Fibroblast of the conjunctiva (primary cell): ENCODE measurements at regions not wholly inside any gene's neighbourhood (a gene's known extent, or its start where the extent isn't known, plus 50 kb on each side); places are given as distances from the start of the nearest gene placed in this dataset.
A peak's percentile ranks its signal among the peaks of the same experiment; 100 is the strongest.

Experiments used
- DNase-seq: peaks from one replicate; pipeline ENCODE4 v3.0.0-alpha.2; 2010; ENCODE audit warnings: low read depth

DNA sequence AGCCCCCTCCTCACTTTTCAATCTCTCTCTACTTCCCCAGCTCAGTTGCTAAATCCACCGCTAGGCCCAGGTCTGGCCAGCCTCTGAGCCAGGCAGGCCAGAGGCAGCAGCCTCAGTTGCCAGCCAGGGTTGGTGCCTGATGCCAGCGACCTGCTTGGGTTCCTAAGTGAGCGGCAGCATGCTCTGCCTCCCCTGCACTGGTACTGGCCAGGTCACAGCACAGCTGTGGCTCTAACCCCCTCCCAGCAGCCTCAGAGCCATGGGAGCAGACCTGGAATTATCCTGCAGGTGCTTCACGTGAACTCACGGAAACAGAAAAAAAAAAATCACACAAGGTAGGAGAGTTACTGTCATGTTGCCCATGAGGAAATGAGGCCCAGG is 82.5 kb upstream of the ATF3 start:
- no peak for DNase-seq

DNA sequence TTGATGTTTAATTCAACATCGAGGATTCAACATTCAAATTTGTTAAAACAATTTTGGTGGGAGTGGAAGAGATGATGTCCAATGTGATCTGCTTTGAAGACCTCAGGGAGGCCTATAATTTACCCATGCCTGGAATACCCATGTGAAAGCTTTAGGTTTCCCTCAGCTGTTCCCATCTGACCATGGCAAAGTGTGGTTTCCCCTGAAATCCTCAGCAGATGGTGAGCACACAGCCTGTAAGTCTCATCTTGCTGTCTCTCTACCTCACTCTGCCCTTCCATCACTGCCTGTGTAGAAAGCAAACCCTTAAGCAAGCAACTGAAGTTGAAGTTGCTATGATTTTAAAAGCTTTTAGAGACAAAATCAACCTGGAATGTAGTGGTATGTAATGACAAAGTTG is 80.1 kb upstream of the ATF3 start:
- no peak for DNase-seq

DNA sequence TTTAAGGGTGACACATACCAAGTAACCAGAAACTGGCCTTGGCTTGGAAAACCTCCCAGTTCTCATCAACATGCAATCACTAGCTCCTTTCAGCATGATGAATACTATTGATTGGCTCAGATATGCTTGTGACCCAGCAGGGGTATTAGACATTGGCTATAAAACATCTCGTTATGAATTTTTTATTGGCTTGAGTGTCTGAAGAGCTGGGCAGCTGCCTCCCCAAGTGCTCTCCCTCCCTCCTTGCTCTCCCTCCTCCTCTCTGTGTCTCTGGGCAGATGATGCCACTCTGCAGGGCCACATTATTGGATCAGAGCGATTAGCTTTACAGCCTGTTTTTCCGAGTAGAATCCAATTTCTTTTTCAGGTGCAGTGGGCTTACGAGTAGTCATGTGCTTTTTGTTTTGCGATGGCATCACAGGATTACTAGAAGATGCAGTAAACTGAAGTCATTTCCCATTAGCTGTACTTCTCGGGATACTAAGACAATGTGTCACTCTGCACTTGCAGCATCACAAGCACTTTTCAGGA is 79.3 kb upstream of the ATF3 start:
- DNase-seq, result no peak

DNA sequence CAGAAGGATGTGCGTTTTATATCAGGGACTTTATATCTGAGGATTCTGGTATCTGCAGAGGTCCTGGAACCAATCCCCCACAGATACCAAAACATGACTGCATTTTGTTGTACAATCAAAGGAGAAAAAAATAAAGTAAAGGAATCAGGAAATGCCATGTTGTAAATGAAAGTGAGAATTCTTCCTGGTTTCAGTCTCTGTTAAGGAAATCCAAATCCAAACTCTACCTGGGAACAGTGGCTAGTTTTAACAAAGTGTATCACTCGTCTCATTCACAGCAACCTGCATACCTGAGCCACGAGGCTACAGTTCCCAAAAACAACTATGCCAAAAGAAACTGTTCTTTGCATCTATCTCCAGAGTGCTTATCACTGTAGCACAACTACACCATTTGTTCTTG is 77.3 kb upstream of the ATF3 start:
- DNase-seq, result no peak

DNA sequence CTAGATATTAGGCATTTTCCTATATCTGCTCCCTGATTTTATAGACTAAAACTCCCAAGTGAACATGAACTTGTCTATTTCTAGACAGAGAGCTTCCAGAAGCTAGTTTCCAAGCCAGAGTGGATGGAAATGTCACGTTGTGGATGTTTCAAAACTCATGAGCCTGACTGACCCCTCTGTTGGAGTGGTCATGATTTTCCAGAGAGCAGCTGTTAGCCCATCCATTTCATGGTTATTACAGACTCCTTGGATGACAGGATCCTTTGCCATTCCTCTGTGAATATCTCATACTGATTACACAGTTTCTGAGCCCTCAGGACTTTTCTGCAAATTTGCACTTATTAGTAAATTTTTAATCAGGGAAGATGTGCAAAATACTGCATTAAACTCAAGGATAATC is 76.8 kb upstream of the ATF3 start:
- no peak for DNase-seq

DNA sequence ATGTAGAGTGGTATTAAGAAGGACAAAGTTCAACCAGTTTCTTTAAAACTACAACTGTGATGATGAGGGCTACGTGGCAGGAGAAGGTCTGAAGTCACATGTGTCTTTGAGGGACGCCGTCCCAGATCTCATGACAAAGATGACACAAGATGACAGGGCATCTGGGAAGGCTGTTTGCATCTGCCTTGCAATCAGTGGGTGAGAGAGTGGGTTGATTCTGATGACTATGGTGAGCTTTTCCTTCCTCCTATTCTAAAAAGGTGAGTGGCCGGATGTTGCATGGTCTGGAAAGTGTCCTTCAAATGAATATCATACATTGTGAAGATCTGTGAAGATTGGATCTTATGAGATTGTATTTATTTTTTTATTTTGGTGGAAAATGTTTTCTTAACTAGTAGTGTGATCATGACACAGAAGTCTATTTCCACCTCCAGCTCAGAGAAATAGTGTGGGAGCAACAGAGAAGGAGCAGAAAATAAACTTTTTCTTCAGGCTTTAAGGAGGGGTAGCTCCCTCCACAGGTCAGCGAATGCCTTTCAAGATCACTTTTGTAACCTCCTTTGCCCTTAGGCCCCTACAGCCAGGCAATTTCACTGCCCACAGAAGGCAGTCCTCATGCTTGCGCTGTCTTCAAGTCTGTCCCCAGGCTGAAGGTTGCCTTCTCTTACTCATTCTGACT is 76.0 kb upstream of the ATF3 start:
- no peak for DNase-seq

DNA sequence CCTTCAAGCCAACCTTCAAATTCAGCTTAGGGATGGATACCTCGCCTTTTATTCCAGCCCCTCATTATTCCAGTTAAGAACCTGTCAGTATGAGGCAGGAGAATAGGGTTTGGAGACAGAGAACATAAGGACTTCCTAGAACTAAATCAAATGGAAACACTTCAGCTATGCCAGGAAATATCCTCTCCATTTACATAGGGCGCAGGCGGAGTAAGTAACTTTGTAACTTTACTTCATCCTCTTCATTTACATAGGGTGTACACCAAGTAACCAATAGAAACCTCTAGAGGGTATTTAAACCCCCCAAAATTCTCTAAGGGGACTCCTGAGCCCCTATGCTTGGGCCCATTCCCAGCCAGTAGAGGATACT is 75.4 kb upstream of the ATF3 start:
- no peak for DNase-seq

DNA sequence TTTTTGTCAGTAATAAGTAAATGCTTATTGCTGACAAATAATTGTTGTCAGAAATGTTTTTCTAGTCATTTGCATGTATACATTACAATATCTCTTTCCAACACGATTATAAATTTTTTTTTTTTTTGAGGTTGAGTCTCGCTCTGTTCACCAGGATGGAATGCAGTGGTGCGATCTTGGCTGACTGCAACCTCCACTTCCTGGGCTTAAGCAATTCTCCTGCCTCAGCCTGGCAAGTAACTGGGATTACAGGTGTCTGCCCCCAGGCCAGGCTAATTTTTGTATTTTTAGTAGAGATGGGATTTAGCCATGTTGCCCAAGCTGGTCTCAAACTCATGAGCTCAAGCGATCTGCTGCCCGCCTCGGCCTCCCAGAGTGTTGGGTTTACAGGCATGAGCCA is 72.0 kb upstream of the ATF3 start:
- no peak for DNase-seq

DNA sequence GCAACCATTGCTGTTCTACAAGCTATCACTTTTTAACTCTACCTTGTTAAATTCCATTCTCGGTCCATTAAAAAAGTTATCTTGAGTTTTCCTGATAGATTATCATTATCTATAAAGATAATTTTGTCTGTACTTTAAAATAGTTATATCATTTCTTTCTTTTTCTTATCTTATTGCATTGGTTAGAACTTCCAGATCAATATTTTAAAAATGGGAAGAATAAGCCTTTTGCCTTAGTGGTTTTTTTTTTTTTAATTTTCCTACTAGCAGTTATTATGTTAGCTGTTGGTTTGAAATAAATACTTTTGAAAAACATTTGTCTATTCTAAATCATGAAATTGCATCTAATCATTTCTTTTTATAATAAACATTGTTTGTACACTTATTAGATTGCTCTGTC is 71.0 kb upstream of the ATF3 start:
- no peak for DNase-seq

DNA sequence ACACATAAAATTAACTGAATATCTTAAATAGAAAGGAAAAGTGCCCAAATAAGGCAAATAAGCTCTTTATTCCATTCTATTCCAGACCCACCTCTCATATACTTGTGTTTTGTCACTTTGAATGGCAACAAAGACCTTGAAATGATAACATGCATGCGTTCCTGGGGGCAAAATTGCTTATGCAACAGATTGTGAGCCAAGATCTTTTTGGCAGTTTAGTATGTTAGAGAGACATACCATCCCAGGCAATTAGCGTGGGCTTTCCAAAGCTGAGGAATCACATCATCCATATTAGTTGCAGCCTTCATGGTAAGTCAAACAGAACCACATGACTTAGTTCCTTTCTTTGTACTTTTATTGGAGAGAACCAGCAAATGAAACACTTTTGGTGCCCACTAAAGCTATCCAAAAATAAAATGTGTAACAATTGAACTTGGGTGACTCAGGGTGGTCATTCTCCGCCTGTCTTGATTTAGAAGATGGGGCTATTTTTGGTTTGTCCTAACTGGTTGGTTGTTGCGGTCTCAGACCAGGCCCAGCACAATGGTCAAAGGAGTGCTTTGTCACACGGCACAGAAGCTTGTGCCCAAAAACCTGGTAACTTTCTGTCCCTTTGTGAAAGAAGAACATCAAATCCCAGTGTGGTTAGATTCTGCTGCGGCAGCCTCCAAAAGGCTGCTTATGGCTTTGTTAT is 68.7 kb upstream of the ATF3 start:
- no peak for DNase-seq

DNA sequence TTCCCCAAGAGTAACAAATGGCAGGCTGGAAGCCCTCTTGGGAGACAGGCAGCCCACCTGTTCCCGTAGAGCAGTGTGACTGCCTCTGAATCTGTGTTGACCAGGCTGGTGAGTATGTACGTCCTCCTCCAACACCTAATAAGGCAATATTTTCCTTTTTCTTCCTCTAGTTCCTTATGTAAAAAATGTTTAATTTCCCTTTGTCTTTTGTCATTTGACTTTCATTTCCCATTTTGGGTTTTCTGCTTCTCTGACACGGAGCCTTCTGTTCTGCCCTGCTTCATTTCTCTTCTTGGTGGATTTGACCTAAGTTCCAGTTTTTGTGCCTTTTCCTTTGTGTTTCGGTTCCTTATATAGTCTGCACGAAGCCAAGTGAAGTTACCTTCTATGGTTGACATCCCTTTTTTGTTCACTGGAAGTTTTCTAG is 65.8 kb upstream of the ATF3 start:
- no peak for DNase-seq

DNA sequence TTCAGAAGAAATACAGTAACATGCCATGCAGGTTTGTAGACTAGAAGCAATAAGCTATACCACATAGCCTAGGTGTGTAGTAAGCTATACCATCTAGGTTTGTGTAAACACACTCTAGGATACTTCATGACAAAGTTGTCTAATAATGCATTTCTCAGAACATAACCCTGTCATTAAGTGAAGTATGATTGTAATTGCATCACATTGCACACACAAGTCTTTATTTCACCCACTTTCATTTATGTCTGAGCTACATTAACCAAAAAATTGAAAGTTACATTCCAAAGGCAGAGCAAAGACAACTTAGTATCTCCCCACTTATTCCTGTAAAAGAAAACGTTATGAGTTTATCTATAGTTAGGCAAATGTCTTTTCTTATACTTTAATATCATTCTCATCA is 64.5 kb upstream of the ATF3 start:
- DNase-seq, result no peak

DNA sequence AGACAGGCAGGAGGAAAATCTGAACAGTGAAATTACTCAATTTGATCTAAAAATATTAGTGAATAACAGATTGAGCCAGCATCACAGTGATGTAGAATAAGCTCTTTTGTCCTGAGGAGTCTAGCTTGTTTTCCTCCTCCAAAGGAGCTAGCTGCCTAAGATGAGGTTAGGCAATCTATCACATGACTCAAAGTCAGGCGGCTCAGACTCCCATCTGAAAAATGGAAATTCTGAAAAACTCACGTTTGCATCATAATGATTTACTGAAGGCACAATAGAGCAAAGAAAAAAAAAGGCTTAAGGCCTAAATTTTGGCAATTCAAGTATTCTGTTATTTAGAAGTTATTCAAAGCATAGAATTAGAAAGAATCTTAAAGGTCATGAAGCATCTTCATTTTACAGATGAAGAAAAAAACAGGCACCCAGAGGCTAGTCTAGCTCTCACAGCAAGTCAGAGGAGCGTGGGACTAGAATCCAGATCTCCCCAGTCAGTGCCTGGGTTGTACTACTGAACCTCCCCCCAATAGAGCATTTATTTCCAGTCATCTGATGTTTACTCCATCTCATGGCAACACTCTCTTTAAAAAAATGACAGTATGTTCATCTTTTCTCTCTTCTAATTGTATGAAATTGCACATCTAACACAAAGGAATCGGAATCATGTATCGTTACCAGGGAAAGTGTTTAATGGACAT is 62.5 kb upstream of the ATF3 start:
- DNase-seq, result peak; percentile 34

DNA sequence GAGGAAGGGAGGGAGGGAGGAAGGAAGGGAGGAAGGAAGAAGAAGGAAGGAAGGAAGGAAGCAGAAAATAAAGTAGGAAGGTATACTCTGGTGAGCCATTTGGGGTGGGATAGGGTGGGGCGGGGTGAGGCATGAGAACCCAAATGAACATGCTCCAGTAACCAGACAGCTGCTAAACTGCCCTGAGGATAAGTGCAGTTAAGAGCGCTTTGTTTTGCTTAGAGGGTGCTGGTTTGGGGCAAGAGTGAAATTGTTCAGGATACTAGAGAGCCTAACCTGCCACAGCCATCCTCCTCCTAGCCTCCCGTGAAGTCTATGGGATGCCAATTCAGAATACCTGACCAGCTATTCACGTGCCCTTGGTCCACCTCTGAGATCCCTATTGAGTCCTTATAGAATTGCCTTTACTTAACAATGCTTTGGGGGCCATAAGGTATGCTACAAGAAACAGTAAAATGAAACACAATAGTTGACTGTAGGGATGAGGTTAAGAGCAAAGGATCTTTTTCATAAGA is 59.0 kb upstream of the ATF3 start:
- DNase-seq, result no peak

DNA sequence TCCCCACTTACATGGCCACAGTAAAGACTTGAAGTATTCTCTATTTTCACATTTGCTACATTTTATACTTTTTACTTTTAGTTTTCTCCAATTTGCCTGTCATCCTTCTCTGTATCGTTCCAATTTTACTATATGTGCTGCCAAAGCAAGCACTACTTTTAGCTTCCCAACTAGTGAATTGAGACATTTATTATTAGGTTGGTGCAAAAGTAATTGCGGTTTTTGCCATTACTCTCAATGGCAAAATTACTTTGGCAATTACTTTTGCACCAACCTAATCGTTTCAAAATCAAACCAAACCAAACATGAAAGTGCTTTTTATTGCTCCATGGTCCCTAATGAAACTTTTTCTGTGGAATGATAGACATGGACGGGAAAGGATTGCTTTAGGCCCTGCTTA is 56.6 kb upstream of the ATF3 start:
- no peak for DNase-seq

DNA sequence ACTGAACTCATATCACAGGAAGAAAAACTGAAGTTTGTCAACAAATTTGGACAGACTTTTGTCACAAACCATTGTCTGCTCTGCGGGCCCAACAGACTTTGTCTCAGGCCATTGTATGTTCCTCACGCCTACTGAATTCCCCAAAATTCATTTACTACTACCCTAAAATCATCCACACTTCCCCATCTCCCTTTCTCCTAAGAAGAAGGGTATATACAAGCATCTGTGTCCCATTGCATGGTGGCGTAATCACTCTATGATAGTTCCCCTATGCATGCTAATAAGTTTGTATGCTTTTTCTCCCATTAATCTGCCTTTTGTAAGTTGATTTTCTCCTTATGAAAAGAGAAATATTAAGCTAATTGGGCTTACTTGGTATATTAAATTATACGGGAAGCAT is 54.9 kb upstream of the ATF3 start:
- DNase-seq, result no peak

DNA sequence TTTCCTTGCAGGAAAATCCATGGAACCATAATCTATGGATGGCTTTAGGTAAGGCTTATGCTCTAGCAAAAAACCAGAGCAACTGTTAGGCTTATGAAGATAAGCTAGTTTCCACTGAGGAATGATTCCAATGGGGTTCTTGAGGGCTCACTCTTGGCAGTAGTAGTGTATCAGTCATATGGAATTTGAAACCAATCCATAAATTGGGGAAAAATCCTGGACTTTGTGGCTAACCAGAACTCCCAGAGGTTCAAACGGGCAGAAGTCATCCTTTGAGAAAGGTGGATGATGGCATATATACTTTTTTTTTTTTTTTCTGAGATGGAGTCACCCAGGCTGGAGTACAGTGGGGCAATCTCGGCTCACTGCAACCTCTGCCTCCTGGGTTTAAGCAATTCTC is 54.2 kb upstream of the ATF3 start:
- no peak for DNase-seq

DNA sequence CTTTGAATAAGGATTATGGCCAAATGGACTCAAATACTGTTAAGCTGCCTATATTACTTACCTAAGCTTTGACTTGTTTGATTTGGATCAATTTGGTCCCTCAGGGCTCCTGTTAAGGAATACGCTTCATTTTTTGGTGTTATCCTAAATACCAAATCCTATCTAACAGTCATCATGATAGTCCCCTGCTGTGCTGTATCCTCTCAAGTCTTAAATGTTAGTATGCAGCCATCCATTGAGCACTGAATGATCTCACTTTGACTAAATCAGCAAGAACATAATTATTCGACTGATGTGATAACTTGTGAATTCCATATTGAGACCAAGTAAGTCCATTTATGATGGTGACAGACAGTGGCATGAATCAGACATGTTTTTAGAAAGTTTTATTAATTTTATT is 53.1 kb upstream of the ATF3 start:
- DNase-seq, result no peak

DNA sequence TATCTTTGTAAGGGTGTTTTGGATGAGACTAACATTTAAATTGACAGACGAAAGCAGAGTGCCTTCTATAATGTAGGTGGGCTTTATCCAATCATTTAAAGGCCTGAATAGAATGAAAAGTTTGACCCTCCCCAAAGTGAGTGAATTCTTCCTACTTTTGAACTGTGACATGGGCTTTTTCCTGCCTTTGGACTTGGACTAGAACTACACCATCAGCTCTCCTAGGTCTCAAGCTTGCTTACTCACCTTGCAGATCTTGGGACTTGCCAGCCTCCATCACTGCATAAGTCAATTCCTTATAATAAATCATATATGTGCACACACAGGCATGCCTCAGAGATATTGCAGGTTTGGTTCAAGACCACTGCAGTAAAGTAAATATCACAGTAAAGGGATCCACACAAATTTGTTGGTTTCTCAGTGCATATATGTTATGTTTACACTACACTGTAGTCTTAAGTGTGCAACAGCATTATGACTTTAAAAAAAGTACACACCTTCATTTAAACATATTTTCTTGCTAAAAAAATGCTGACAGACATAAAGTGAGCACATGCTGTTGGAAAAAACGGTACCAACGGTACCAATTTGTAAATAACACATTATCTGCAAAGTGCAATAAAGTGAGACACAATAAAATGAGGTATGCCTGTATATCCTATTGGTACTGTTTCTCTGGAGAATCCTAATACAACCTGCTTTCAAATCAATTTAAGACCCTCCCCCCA is 51.6 kb upstream of the ATF3 start:
- DNase-seq, result no peak

DNA sequence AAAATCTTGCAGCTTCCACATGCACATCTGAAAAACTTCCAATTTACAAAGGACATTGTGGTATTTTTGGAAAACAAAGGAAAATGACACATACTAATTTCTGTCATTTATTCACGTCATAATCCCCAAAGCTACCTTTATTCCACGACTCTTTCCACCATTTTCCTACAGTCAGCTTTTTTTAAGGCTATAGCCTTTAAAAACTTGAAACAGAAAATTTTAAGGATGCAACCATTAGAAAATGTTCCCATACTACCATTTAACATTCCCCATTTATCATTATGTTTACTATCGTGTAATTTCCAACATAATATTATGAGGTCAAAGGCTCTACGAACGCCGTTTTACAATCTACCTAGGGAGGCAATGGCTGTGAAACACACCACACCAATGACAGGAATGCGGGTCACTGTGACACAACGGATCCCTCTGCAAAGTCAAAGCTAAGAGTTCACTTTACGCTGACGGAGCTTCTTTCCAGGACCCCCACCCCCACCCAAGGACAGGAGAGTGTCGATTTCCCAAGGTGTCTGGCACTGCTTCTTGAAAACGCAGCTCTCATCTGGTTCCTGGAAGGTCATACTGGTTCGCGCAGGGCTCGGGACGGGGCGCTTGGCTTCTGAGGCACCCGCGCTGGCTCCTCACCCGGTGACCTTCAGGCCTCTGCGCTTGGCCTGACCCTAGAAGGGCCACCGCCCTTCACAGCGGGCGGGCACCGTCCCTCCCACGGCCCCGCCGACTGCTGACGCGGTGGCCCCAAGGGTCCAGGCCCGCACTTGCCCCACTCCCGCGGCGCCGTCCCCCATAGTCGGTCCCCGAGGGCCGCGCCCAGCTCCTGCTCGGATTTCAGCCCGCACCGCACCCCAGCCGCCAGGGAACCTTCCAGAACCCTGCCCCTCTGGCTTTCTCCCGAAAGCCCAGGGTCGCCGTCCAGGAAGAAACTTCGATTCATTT is 50.5 kb upstream of the ATF3 start:
- DNase-seq, result no peak
